ENCODE measurements at regions not wholly inside any gene's neighbourhood (a gene's known extent, or its start where the extent isn't known, plus 50 kb on each side); places are given as distances from the start of the nearest gene placed in this dataset.
A peak's percentile ranks its signal among the peaks of the same experiment; 100 is the strongest.
"Not testable (repeated sequence)": the region's sequence is repeated elsewhere in the genome, so short reads cannot be mapped to it uniquely, and the experiment has no call there.

DNA sequence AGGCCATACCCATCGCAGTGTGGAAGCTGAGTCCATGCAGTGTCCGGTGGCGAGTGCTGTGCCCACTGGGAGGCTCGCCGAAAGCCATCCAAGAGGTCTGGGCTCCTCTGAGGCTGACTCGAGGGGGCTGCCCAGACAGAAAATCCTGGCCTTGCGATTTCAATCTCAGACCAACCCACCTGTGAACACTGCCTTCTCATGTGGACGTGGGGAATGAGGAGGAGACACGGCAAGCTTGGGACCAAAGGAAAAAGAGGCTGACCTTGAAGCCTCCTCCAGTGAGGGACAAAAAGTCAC is 157.2 kb upstream of the AFDN start:
- no peak overlapping the region for H3K4me3 ChIP-seq
- no peaks in the 10 kb centered on the region for H3K36me3 ChIP-seq
- no peak for DNase-seq
- H3K9me3 ChIP-seq = no peaks in the 10 kb centered on the region
- no peaks in the 10 kb centered on the region for H3K27me3 ChIP-seq

DNA sequence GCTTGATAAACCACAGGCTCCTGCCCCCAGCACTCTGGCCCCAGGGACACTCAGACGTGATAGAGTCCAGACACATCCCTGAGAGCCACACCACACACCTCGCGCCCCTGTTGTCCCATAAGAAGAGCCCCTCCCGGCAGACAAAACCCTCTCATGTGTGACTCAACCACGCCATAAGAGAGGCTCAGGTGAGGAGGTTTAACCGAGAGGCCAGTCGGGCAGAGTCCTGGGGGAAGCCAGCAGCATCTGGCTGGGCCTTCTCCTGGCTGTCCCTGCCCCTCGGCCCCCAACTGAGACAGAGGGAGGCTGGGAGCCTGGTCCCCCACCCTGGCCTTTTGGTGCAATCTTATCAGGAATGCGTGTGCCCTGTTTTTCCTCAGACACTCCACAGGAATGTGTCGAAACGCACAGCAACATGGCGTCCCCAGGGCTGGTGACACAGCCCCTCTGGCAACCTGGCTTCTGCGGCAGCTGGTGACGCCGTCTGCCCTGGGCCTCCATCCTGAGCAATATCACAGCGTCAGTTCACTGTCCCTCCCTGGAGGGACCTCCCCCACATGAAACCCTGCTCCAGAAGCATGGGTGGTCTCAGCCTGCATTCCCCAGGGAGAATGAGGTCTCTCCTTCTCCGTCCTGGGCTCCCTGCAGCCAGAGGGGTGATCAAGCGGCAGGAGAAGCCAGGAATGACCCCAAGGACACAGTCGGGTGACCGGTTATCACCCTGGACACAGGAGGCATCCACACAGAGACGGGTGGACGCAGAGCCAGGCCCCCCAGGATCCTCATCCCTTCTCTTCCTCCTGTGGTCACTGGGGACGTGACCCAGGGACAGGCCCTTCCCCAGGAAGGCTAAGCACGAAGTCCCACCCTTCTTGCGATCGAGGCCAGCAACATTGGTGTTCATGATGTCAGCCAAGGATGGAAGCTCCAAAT is 156.6 kb upstream of the AFDN start:
- Histone ChIP-seq H3K27me3 (no peaks in the 10 kb centered on the region), H3K36me3 (no peaks in the 10 kb centered on the region), H3K9me3 (no peaks in the 10 kb centered on the region), H3K4me3 (no peak overlapping the region)
- no peak for DNase-seq

- Histone ChIP-seq H3K36me3 (no peaks in the 10 kb centered on the region), H3K4me3 (no peak overlapping the region), H3K27me3 (no peaks in the 10 kb centered on the region), H3K9me3 (no peaks in the 10 kb centered on the region)
- no peak for DNase-seq
Observed at GRCh38 chr6:167670938-167671338, 155.8 kb upstream of the AFDN start.

- H3K9me3 ChIP-seq, DNase-seq, H3K36me3 ChIP-seq, H3K27me3 ChIP-seq, H3K4me3 ChIP-seq: not testable (repeated sequence)
Observed at GRCh38 chr6:167671379-167671976, 155.2 kb upstream of the AFDN start.

- H3K9me3 ChIP-seq = no peaks in the 10 kb centered on the region
- DNase-seq = no peak
Observed at GRCh38 chr6:167671977-167672687, 154.6 kb upstream of the AFDN start.

GRCh38 chr6:167672738-167673137 is 154.0 kb upstream of the AFDN start:
- Histone ChIP-seq H3K36me3 (no peaks in the 10 kb centered on the region), H3K27me3 (no peaks in the 10 kb centered on the region), H3K4me3 (no peak overlapping the region), H3K9me3 (no peaks in the 10 kb centered on the region)
- DNase-seq = no peak

More at GRCh38 chr6:167671977-167672687, 154.6 kb upstream of the AFDN start:
- Histone ChIP-seq H3K27me3 (no peaks in the 10 kb centered on the region), H3K36me3 (no peaks in the 10 kb centered on the region), H3K4me3 (no peak overlapping the region)

GRCh38 chr6:167673946-167674345 is 152.8 kb upstream of the AFDN start:
- H3K27me3 ChIP-seq = no peaks in the 10 kb centered on the region
- DNase-seq = no peak
- H3K4me3 ChIP-seq = no peak overlapping the region
- no peaks in the 10 kb centered on the region for H3K36me3 ChIP-seq
- no peaks in the 10 kb centered on the region for H3K9me3 ChIP-seq

DNA sequence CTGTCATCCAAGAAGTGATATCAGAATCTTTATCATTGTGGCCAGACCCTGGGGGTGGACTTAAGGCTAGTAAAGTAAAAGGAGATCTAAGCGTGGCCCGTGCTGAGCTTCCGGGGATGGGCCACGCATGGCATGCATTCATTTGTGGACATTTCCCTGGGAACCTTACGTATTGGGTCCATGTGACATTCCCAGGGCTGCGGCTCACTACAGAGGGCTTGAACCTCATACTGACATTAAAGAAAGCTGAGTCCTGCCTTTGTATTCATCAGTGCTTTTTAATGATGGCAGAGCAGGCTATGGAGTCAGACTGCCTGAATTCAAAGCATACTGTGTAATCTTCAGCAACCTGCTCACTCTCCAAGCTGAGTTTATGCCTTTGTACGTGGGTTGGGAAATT is 152.2 kb upstream of the AFDN start:
- no peak overlapping the region for H3K4me3 ChIP-seq
- H3K36me3 ChIP-seq = no peaks in the 10 kb centered on the region
- no peaks in the 10 kb centered on the region for H3K27me3 ChIP-seq
- no peak for DNase-seq
- H3K9me3 ChIP-seq = no peaks in the 10 kb centered on the region

DNA sequence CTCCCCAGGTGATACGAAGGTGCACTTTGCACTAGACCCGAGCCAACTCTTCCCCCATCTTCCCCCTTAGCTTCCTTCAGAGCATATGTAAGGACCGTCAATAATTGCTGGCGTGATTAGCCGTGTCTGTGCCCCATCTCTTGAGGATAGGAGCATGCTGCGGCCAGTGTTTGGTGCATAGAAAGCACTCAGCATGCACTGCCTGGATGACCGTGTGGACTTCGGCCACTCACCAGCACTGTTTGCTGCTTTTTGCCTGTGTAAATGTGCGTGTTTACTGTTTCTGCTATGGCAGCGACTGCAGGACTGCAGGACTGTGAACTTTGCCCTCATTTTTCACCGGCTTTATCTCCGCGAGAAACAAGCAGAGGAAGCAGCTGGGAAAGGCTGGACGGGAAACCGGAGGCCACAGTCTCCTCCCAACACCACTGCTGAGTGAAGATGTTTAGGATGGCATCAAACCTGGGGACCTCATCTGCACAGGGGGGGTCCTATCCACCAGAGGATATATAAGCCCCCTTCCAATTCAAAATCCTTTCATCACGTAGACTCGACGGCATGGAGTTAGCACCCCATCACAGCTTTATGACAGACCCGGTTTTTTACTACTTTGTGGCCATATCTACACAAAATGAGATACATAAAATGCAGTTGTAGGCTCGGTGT is 150.6 kb upstream of the AFDN start:
- H3K36me3 ChIP-seq = no peaks in the 10 kb centered on the region
- H3K4me3 ChIP-seq = no peak overlapping the region
- no peak for DNase-seq
- no peaks in the 10 kb centered on the region for H3K27me3 ChIP-seq
- H3K9me3 ChIP-seq = no peaks in the 10 kb centered on the region

DNA sequence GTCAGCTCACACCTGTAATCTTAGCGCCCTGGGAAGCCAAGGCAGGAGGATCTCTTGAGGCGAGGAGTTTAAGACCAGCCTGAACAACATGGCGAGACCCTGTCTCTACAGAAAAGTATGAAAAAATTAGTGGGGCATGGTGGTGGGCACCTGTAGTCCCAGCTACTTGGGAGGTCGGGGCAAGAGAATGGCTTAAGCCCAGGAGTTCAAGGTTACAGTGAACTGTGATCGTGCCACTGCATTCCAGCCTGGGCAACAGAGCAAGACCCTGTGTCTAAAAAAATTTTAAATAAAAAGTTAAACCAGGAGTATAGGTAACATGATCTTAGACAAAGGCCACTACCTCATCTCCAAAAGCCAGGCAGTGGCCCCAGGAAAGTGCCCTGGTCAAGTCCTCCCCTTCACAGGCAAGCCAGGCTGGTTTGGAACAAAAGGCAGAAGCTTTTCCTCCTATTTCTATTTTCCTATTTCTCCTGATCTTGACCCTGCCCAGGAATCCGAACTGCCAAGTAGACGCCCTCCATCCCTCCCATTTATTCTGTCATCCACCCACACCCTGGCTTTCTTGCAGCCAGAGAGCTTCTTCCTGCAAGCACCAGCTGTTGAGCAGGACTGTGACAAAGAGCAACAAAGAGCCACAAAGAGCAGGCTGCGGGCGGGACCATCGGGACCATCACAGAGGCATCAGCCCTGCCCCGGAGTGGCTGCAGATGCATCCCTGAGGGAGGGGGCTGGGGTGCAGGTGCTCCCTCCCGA is 149.9 kb upstream of the AFDN start:
- DNase-seq = peak; percentile 40
- Histone ChIP-seq H3K9me3 (no peaks in the 10 kb centered on the region), H3K4me3 (no peak overlapping the region)

GRCh38 chr6:167677422-167677789 is 149.3 kb upstream of the AFDN start:
- DNase-seq = no peak
- H3K9me3 ChIP-seq = no peaks in the 10 kb centered on the region
- no peaks in the 10 kb centered on the region for H3K36me3 ChIP-seq
- no peaks in the 10 kb centered on the region for H3K27me3 ChIP-seq
- no peak overlapping the region for H3K4me3 ChIP-seq

More for the DNA sequence above, 149.9 kb upstream of the AFDN start:
- Histone ChIP-seq H3K27me3 (no peaks in the 10 kb centered on the region), H3K36me3 (no peaks in the 10 kb centered on the region)

- Histone ChIP-seq H3K36me3 (no peaks in the 10 kb centered on the region), H3K9me3 (no peaks in the 10 kb centered on the region), H3K27me3 (no peaks in the 10 kb centered on the region), H3K4me3 (no peak overlapping the region)
- peak; percentile 35 for DNase-seq
Observed at GRCh38 chr6:167678102-167679101, 148.3 kb upstream of the AFDN start.

- Histone ChIP-seq H3K27me3 (no peaks in the 10 kb centered on the region), H3K9me3 (no peaks in the 10 kb centered on the region), H3K36me3 (no peaks in the 10 kb centered on the region), H3K4me3 (no peak overlapping the region)
- no peak for DNase-seq
Observed at GRCh38 chr6:167679122-167679736, 147.5 kb upstream of the AFDN start.

DNA sequence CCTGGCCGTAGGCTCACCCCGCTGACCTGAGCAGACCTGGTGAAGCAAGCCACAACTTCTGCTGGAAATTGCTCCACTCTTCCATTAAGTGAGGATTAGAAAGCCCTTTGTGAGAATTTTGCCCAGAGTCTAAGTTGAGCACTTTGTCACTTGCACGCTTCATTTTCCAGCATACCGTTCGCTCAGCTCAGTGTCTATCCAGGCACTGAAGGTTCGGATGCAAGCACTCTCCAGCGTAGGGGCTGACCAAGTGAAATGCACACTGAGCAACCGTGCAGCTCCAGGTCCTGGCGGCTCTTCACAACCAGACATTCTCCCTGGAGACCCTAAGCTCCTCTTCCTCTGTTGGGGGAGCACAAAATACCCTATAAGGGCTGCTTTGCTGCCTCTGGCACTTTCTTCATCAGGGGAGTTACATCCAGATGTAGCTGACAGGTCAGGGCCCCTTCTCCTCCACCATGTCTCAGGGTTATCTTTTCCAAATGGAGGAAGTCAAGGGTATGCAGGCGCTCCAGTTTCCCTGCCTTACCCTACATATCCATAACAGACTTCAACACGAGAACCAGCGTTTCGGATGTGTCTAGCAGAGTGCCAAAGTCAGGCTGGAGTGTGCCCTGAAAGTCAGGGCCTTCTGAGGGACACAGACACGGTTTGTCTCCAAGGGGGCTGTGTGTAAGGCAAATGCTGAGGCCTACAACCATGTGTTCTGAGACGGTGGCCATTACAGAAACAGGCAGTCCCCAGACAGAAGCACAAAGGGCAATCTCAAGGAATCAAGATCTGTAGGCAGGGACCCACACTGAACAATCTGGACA is 146.7 kb upstream of the AFDN start:
- Histone ChIP-seq H3K4me3 (no peak overlapping the region), H3K36me3 (no peaks in the 10 kb centered on the region), H3K27me3 (no peaks in the 10 kb centered on the region), H3K9me3 (no peaks in the 10 kb centered on the region)
- no peak for DNase-seq
